ENCODE measurements at regions not wholly inside any gene's neighbourhood (a gene's known extent, or its start where the extent isn't known, plus 50 kb on each side); places are given as distances from the start of the nearest gene placed in this dataset.

DNA sequence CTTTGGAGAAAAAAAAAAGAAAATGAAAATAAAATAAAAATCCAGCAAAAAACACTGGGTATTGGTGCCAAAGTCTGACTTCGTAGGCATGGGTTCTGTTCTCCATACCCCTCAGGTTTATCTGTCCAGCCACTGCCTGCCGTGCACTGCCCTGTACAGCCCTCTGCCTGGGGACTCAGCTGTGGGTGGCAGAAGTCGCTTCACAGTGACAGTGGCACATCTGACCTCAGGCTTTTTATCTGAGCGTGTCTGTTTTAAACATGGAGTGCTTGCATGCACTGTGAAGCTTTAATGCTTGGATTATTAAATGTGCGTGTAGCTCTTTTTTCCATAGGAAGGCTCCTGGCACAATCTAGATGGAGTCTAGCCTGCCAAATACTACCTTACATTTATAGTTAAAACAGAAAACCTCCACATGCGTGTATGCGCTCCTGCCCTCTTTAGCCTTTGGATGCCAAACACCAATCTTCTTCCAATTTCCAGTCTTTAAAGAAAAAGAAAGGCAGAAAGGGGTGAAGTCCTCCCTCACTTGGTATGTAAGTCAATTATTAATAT, 375.5 kb downstream of the UTRN start:
- Histone ChIP-seq H3K36me3 (no peaks in the 10 kb centered on the region), H3K27ac (no peak overlapping the region), H3K4me3 (no peak overlapping the region), H3K27me3 (no peaks in the 10 kb centered on the region), H3K9me3 (no peaks in the 10 kb centered on the region), H3K4me1 (peaks cover 0 to 13% of the 10 kb centered on the region in 2 donors)
- intact Hi-C loops (cut with DNase I) = no loop called here
- no peak for DNase-seq (ENCODE audit: low spot score in 2 of 2)
- no peak for TF ChIP-seq CTCF (IDR thresholded peaks at IDR 0.05)

GRCh38 chr6:144661116-144661806, 376.1 kb downstream of the UTRN start:
- Histone ChIP-seq H3K27ac (no peak overlapping the region), H3K4me1 (peaks cover 0 to 13% of the 10 kb centered on the region in 2 donors), H3K36me3 (no peaks in the 10 kb centered on the region), H3K9me3 (no peaks in the 10 kb centered on the region), H3K27me3 (no peaks in the 10 kb centered on the region), H3K4me3 (no peak overlapping the region)
- DNase-seq (ENCODE audit: low spot score in 2 of 2) = no peak
- no peak for TF ChIP-seq CTCF (IDR thresholded peaks at IDR 0.05)
- intact Hi-C loops (cut with DNase I) = no loop called here

DNA sequence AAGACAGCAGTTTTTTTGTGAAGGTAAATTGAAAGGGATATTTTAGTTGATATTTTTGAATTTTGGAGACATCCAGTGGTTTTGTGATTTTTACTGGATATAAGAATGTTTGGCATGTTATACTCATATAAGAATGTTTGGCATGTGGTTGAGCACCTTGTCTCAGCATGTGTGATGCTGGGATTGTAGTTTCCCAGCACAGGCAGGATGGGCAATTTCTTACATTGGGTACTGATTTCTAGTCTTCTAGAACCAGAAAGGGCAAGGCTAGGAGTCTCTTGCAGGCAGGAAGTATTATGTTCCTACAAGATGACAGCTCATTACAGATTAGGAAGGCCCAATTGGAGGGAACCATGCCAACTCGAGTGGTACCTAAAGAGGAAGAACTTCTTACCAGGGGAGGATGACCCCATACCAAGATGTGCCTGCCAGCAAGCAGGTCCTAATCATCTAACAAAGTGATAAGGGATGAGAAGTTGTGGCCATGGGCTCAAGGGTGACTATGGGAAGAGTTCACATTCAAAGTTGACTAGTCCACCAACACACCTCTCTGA, 377.8 kb downstream of the UTRN start:
- no peak for TF ChIP-seq CTCF (IDR thresholded peaks at IDR 0.05)
- intact Hi-C loops (cut with DNase I) = no loop called here

DNA sequence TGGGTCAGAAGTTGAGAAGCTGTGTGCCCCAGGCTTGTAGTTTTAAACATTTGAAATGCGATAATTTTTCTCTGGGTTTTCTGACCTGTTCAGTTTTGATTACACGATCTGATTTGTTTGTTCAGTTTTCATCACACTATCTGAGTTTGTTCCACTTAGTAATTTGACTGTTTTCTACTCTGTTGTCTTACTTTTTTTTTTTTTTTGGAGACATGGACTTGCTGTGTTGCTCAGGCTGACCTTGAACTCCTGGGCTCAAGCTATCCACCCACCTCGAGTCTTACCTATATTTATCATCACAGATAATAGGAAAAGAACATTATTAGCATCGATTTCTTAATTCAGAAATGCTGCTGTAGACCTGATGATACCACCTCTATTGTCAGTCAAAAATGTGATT, 379.1 kb downstream of the UTRN start:
- no peak overlapping the region for H3K4me3 ChIP-seq
- H3K27ac ChIP-seq = no peak overlapping the region
- TF ChIP-seq CTCF (IDR thresholded peaks at IDR 0.05) = no peak
- H3K36me3 ChIP-seq = no peaks in the 10 kb centered on the region
- intact Hi-C loops (cut with DNase I) = no loop called here
- DNase-seq (ENCODE audit: low spot score in 2 of 2) = no peak
- H3K9me3 ChIP-seq = no peaks in the 10 kb centered on the region
- peaks cover 0 to 9% of the 10 kb centered on the region in 2 donors for H3K4me1 ChIP-seq
- no peaks in the 10 kb centered on the region for H3K27me3 ChIP-seq

More for the DNA sequence above, 377.8 kb downstream of the UTRN start:
- Histone ChIP-seq H3K27ac (no peak overlapping the region), H3K4me3 (no peak overlapping the region), H3K36me3 (no peaks in the 10 kb centered on the region), H3K27me3 (no peaks in the 10 kb centered on the region), H3K4me1 (peaks cover 0 to 13% of the 10 kb centered on the region in 2 donors), H3K9me3 (no peaks in the 10 kb centered on the region)
- no peak for DNase-seq (ENCODE audit: low spot score in 2 of 2)

GRCh38 chr6:144664947-144665346, 379.8 kb downstream of the UTRN start:
- Histone ChIP-seq H3K27ac (no peak overlapping the region), H3K9me3 (peaks cover 0 to under 1% of the 10 kb centered on the region in 2 donors), H3K36me3 (no peaks in the 10 kb centered on the region), H3K4me3 (no peak overlapping the region), H3K4me1 (peaks cover 0 to 5% of the 10 kb centered on the region in 2 donors), H3K27me3 (no peaks in the 10 kb centered on the region)
- no peak for TF ChIP-seq CTCF (IDR thresholded peaks at IDR 0.05)
- intact Hi-C loops (cut with DNase I) = no loop called here
- DNase-seq (ENCODE audit: low spot score in 2 of 2) = no peak

Measured in ascending aorta (tissue), 2 donors.